HG02852 (cell line): ENCODE measurements at regions not wholly inside any gene's neighbourhood (a gene's known extent, or its start where the extent isn't known, plus 50 kb on each side); places are given as distances from the start of the nearest gene placed in this dataset.
"Not testable (repeated sequence)": the region's sequence is repeated elsewhere in the genome, so short reads cannot be mapped to it uniquely, and the experiment has no call there.

Source experiments
- ATAC-seq: cut with Tn5 transposase; IDR thresholded peaks from one replicate; pipeline ENCODE4 v1.9.1; 2021; ENCODE audit warnings: mild to moderate bottlenecking, moderate library complexity; ENCODE audit not compliant: unreplicated experiment

GRCh38 chr3:165946360-165946759, 109.1 kb upstream of the BCHE start:
- ATAC-seq = no peak

- no peak for ATAC-seq
These were observed 101.8 kb upstream of the BCHE start for GRCh38 chr3:165938986-165939540.

DNA sequence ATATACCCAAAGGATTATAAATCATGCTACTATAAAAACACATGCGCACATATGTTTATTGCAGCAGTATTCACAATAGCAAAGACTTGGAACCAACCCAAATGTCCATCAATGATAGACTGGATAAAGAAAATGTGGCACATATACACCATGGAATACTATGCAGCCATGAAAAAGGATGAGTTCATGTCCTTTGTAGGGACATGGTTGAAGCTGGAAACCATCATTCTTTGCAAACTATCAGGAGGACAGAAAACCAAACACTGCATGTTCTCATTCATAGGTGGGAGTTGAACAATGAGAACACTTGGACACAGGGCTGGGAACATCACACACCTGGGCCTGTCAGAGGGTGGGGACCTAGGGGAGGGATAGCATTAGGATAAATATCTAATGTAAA, 98.9 kb upstream of the BCHE start:
- ATAC-seq = not testable (repeated sequence)

GRCh38 chr3:165924301-165924791, 87.1 kb upstream of the BCHE start:
- not testable (repeated sequence) for ATAC-seq

GRCh38 chr3:165920984-165921383, 83.8 kb upstream of the BCHE start:
- no peak for ATAC-seq

GRCh38 chr3:165919284-165919683, 82.1 kb upstream of the BCHE start:
- no peak for ATAC-seq

DNA sequence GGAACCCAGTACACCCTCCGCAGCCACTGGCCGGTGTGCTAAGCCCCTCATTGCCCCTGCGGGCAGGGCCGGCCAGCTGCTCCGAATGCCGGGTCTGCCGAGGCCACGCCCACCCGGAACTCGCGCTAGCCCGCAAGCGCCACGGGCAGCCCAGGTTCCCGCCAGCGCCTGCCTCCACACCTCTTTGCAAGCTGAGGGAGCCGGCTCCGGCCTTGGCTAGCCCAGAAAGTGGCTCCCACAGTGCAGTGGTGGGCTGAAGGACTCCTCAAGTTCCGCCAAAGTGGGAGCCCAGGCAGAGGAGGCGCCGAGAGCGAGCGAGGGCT, 81.4 kb upstream of the BCHE start:
- ATAC-seq = no peak

GRCh38 chr3:165917938-165918656, 80.9 kb upstream of the BCHE start:
- not testable (repeated sequence) for ATAC-seq

- ATAC-seq = not testable (repeated sequence)
These were observed 77.9 kb upstream of the BCHE start for GRCh38 chr3:165915104-165915503.

DNA sequence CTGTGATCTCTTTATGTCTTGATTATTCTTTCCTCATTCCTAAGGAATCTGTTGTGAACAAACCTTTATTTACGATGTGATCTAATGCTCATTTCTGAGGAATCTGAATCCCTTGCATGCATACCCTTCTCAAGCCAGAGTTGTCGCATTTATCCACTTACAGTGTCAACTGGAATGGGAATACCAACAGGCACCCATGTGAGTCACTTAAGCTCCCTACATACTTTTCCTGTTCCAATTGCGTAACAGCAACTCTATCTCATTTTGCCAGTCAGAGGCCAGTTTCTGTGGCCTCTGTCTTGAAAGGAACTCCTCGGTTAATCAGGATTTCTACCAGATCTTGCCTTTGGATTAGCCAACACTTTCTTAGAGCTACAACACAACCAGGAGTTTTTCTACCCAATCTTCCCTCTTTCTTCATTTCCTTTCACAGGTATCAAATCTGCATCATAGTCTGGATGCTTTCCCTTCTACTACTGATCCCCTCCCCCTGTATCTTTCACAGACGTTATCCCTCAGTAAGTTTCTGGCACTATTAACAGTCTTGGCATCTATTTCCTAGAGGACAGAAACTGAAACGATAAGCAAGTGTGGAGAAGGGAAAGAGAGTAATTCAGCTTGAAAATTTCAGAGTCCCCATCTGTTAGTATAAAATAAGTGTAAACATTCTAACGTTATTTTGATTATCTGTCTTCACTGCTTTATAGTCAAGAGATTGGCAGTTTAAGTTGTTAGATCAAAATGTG, 66.8 kb upstream of the BCHE start:
- no peak for ATAC-seq

DNA sequence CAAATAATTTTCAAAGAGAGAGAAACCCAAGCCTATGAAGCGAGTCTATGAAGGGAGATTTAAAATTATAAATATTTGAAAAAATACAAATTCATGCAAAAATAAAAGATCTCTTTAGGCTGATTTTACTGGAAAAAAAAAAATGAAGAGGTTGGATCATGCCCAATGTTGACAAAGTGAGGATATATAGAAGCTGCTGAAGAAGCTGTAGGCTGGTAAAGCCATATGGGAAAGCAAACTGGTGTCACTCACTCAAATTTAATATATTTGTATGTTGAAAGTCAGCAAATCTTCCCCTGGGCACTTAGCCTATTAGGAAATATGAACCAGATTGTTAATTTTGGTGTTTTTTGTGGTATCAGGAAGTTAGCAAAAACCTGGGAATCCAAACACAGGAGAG, 61.8 kb upstream of the BCHE start:
- ATAC-seq = no peak

DNA sequence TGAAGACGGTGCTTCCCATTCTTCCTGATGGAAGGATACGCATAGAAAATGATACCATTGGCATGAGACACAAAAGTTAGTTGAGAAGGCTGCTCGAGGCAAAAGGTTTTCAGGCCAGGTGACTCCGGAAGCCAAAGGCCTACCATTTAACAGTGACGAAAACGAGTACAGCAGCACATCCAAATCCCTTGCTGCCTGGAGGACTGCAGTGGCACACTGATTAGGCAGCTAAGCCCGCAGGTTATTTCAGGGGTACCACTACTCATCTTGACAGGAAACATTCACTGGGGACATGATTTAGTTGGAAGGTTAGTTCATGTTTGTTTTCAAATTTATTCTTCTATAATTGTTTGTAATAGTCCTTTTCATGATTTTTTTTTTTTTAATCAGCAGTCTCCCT, 59.9 kb upstream of the BCHE start:
- no peak for ATAC-seq

GRCh38 chr3:165895919-165896318, 58.7 kb upstream of the BCHE start:
- no peak for ATAC-seq

DNA sequence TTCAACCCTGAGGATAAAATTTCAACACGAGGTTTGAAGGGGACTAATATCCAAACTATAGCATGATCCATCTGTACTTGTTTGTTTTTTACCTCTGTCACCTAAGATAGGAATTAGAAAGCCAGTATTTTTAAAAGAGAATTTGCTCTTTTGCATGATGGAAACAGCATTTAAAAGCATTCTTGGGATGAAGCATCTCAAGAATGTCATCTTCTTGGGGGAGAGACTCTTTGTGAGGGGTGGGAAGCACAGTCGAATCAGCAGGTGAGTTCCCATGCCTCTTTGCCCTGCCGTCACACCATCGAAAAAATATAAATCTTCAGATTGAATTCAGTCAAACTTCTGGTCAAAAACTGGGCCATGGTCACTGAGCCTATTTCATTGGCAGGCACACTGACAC, 55.3 kb upstream of the BCHE start:
- ATAC-seq = no peak
